ENCODE measurements at regions not wholly inside any gene's neighbourhood (a gene's known extent, or its start where the extent isn't known, plus 50 kb on each side); places are given as distances from the start of the nearest gene placed in this dataset.
"Not testable (repeated sequence)": the region's sequence is repeated elsewhere in the genome, so short reads cannot be mapped to it uniquely, and the experiment has no call there.

GRCh38 chr4:26048378-26048882 is 134.4 kb downstream of the SMIM20 start:
- no peak for DNase-seq

- DNase-seq, result no peak
These were observed 134.9 kb downstream of the SMIM20 start for GRCh38 chr4:26048950-26049349.

- no peak for DNase-seq
These were observed 135.4 kb downstream of the SMIM20 start for GRCh38 chr4:26049447-26049846.

- DNase-seq, result no peak
These were observed 136.2 kb downstream of the SMIM20 start for GRCh38 chr4:26050212-26050643.

GRCh38 chr4:26050671-26051070 is 136.7 kb downstream of the SMIM20 start:
- no peak for DNase-seq

- DNase-seq, result no peak
These were observed 137.2 kb downstream of the SMIM20 start for GRCh38 chr4:26051240-26051639.

- no peak for DNase-seq
These were observed 138.9 kb downstream of the SMIM20 start for GRCh38 chr4:26052663-26053541.

- no peak for DNase-seq
These were observed 139.7 kb downstream of the SMIM20 start for GRCh38 chr4:26053761-26054160.

GRCh38 chr4:26055855-26056254 is 141.8 kb downstream of the SMIM20 start:
- no peak for DNase-seq

GRCh38 chr4:26056406-26056805 is 142.4 kb downstream of the SMIM20 start:
- no peak for DNase-seq

- DNase-seq, result not testable (repeated sequence)
These were observed 143.8 kb downstream of the SMIM20 start for GRCh38 chr4:26057839-26058238.

- no peak for DNase-seq
These were observed 144.5 kb downstream of the SMIM20 start for GRCh38 chr4:26058537-26058936.

GRCh38 chr4:26059391-26060154 is 145.6 kb downstream of the SMIM20 start:
- DNase-seq, result no peak

- no peak for DNase-seq
These were observed 146.3 kb downstream of the SMIM20 start for GRCh38 chr4:26060286-26060685.

GRCh38 chr4:26061248-26061986 is 147.4 kb downstream of the SMIM20 start:
- DNase-seq, result no peak

- no peak for DNase-seq
These were observed 148.2 kb downstream of the SMIM20 start for GRCh38 chr4:26062215-26062614.

GRCh38 chr4:26064009-26064408 is 150.0 kb downstream of the SMIM20 start:
- not testable (repeated sequence) for DNase-seq

GRCh38 chr4:26065833-26066232 is 151.8 kb downstream of the SMIM20 start:
- DNase-seq, result no peak

- no peak for DNase-seq
These were observed 153.0 kb downstream of the SMIM20 start for GRCh38 chr4:26067035-26067434.

- DNase-seq, result no peak
These were observed 155.2 kb downstream of the SMIM20 start for GRCh38 chr4:26069218-26069617.

- DNase-seq, result no peak
These were observed 157.7 kb downstream of the SMIM20 start for GRCh38 chr4:26071688-26072087.

- no peak for DNase-seq
These were observed 160.0 kb downstream of the SMIM20 start for GRCh38 chr4:26073886-26074560.

All from activated gamma-delta T cell treated with Interleukin-2 at 50 U/mL for 16 hours (primary cell).